HG03354 (cell line): ENCODE measurements at regions not wholly inside any gene's neighbourhood (a gene's known extent, or its start where the extent isn't known, plus 50 kb on each side); places are given as distances from the start of the nearest gene placed in this dataset.
"Not testable (repeated sequence)": the region's sequence is repeated elsewhere in the genome, so short reads cannot be mapped to it uniquely, and the experiment has no call there.

ENCODE experiments used
- ATAC-seq: cut with Tn5 transposase; IDR thresholded peaks from one replicate; pipeline ENCODE4 v1.9.1; 2021; ENCODE audit warnings: mild to moderate bottlenecking; ENCODE audit not compliant: unreplicated experiment, poor library complexity, severe bottlenecking

GRCh38 chr13:58921129-58921528, 1242.6 kb downstream of the DIAPH3 start:
- ATAC-seq: no peak

- ATAC-seq: no peak
These were observed 1236.9 kb downstream of the DIAPH3 start for GRCh38 chr13:58926858-58927257.

GRCh38 chr13:58933475-58933874, 1230.3 kb downstream of the DIAPH3 start:
- no peak for ATAC-seq

GRCh38 chr13:58935689-58936088, 1228.0 kb downstream of the DIAPH3 start:
- no peak for ATAC-seq

- no peak for ATAC-seq
These were observed 1217.5 kb downstream of the DIAPH3 start for GRCh38 chr13:58946274-58946673.

DNA sequence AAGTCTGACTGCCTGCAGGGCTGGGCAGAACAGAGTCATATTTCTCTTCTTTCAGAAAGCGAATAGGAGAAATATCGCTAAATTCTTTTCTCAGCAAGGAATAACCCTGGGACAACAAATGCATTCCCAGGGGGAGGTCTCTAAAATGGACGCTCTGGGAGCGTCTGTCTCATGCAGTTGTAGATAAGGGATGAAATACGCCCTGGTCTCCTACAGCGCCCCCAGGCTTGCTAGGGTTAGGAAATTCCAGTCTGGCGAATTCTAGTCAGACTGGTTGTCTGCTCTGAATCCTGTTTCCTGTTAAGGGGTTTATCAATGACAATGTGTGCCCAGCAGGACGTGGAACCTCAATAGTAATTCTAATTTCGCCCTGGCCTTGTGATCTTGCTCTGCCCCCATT, 1214.1 kb downstream of the DIAPH3 start:
- no peak for ATAC-seq

GRCh38 chr13:58950911-58951310, 1212.8 kb downstream of the DIAPH3 start:
- no peak for ATAC-seq

- ATAC-seq: peak; percentile 88
These were observed 1210.1 kb downstream of the DIAPH3 start for GRCh38 chr13:58953638-58954037.

DNA sequence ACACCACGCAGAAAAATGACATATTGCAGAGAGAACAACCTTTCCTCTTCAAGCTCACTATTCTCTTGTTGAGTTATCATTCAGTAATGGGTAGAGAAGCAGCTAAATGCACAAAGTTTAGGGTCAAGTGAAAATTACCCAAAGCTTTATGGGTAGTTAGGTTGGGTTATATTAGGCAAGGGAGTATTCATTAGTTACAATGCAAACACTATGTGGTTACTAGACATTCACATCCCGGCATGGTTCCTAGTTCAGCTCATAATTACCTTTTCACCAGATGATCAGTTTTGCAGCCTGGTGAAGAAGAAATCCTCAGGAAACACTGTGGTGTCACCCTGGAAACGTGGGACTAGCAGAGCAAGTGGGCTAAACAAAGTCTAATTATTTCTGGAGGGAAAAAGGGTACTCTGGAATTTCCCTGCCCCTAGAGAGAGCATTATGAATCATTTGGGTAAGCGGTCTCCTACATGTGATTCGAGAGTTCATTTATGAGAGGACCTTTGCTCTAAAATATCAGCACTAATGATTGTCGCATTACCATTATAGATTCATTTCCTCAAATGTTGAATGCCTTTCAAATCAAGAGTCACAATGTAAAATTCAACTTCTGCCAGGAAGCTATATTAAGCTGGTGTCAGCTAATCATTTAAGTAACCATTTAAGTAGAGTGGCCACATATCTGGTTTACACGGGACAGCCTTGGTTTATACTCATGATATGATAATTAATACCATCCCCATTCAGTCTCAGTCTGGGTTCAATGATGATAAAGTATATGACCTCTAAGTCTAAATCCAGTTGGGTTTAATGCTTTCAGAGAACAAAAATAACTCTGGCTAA, 1208.0 kb downstream of the DIAPH3 start:
- ATAC-seq: peak; percentile 61

DNA sequence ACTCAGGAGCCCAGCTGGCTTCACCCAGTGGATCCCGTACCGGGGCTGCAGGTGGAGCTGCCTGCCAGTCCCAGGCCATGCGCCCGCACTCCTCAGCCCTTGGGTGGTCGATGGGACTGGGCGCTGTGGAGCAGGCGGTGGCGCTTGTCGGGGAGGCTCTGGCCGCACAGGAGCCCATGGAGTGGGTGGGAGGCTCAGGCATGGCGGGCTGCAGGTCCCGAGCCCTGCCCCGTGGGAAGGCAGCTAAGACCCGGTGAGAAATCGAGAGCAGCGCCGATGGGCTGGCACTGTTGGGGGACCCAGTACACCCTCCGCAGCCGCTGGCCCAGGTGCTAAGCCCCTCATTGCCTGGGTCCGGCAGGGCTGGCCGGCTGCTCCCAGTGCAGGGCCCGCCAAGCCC, 1205.6 kb downstream of the DIAPH3 start:
- not testable (repeated sequence) for ATAC-seq

GRCh38 chr13:58960888-58961287, 1202.8 kb downstream of the DIAPH3 start:
- ATAC-seq: no peak

GRCh38 chr13:58963321-58963720, 1200.4 kb downstream of the DIAPH3 start:
- no peak for ATAC-seq

DNA sequence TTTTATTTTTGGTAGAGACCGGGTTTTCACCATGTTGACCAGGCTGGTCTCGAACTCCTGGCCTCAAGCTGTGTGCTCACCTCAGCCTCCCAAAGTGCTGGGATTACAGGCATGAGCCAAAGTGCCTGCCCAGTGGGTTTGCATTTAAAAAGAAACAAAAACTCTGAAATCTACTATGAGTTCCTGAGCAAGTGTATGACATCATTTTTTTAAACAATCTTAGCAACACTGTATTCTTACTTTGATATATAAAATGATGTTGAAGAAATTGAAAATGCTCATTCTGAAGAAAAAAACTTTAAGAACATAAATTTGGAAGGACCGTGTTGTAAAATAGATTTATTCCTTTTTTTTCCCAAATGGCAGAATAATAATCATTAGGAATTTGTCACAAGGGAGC, 1199.7 kb downstream of the DIAPH3 start:
- ATAC-seq: no peak

GRCh38 chr13:58977085-58977484, 1186.6 kb downstream of the DIAPH3 start:
- no peak for ATAC-seq

DNA sequence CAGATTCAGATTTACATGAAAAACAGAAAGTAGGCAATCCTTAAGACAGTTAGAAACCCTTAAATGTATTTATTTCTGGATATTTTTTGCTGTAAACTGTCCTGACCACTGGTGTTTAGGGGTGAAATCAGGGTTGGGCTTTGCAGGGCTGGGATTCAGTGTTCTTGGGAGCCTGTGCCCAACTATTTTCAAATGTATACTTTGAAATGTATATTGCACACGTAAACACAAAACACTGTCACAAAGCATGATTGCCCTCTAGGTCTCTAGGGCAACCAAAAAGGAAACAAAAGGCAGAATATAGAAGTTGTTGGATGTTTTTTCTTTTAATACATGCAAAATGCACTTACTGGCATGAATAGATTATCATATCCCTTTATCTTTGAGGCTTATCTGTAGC, 1185.4 kb downstream of the DIAPH3 start:
- no peak for ATAC-seq

DNA sequence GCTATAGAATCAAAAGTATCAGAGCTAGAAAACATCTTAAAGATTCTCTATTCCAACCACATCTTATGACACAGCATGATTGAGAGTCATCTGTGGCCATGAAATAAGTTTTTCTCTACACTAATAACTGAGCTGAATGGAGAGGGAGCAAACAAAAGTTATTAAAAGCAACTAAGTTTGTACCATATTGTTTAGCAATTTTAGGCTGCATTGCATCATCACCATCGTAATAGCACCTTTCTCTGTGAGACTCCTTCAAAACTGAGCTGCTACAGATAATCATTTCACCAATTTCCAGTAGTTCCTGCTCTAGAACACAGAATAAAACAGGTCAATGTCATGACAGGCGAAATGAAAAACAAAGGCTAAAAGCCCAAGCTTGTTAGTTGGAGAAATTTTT, 1183.9 kb downstream of the DIAPH3 start:
- no peak for ATAC-seq

- no peak for ATAC-seq
These were observed 1177.9 kb downstream of the DIAPH3 start for GRCh38 chr13:58985845-58986244.

DNA sequence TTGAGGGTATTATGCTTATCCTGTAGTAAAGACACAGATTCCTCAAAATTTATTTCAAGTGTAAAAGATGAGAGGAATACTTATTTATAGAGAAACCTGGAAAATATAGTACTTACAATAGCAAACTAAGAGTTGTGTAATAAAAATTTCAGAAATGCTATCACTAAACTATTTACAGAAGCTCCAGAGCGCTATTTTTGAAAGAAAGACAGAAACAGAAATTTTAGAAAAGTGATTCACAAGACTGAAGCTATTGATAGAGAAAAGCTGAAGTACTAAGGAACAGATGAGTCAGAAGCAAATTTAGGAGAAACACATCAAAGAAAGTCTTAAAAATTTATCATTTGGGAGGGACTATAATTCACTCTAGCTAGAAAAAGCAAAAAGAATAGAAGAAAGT, 1174.2 kb downstream of the DIAPH3 start:
- ATAC-seq: no peak

DNA sequence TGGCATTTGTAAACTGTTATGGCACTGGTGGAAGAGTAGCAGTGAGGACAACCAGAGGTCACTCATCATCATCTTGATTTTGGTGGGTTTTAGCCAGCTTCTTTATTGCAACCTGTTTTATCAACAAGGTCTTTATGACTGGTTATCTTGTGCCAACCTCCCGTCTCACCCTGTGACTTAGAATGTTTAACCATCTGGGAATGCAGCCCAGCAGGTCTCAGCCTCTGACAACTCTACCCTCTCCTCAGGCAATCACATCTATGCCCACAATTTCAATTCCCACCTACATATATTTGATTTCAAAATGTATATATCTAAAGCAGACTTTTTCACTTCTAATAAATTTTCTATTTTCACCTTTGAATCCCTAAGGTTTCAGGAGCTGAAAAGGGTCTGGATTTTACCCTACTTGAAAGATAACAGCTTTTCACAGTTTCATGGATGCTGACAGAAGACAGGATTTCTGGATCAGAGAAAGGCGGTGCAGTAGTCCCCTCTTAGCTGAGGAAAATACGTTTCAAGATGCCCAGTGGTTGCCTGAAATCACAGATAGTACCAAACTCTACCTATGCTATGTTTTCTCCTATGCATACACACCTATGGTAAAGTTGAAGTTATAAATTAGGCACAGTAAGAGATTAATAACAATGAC, 1171.8 kb downstream of the DIAPH3 start:
- ATAC-seq: no peak

DNA sequence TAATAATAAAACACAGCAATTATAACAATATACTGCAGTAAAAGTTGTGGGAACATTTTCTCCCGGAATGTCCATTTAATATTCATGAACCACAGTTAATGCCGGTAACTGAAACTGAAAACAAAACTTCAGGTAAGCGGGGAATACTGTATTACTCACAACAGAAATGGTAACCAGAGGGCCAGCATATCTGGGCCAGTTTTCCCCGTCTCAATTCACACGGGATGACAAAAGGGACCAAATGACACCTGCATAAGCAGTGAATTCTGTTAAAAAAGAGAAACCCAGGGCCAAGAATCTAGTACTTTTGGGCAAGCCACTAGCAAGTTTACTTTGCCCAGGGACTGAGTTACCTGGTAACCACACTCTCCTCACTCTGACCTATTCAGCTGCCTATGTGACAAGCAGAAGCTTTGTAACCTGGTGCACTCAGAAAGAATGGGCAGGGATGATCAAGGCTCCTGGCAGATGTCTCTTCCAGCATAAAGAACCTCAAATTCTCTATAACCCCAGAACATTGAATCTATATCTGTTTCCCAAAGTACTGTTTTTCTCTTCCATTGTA, 1171.2 kb downstream of the DIAPH3 start:
- ATAC-seq: no peak

DNA sequence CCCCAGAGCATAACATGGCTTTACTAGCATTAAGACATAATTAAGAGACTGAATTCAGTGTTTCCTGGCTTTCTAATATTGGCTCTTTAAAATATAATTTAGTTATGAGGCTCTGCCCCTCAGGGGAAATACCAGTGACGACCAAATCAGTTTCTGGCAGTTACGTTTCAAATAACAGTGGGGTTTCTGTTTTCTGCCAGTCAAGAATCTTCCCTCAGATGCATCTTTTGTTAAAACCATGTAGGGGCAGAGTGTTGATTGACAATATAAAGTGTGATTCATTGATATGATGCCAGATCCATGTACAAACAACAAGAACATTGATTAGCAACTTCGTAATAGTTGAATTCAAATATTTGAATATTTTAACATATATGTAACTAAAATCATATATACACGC, 1169.7 kb downstream of the DIAPH3 start:
- ATAC-seq: no peak
